ENCODE measurements at regions not wholly inside any gene's neighbourhood (a gene's known extent, or its start where the extent isn't known, plus 50 kb on each side); places are given as distances from the start of the nearest gene placed in this dataset.

GRCh38 chr4:78694457-78694787 is 81.7 kb upstream of the BMP2K start:
- TF ChIP-seq CTCF (IDR thresholded peaks at IDR 0.05; ENCODE audit: extremely low read depth in 1 of 2, insufficient read depth in 1 of 2, low read depth in 1 of 2, low read length in 2 of 2) (no peak), POLR2AphosphoS5 (IDR thresholded peaks at IDR 0.05; ENCODE audit: insufficient read depth, low read depth, low read length) (no peak), GATA2 (IDR thresholded peaks at IDR 0.05; ENCODE audit: insufficient read depth, insufficient read length, low read depth, low read length) (no peak), JUN (IDR thresholded peaks at IDR 0.05; ENCODE audit: borderline replicate concordance, insufficient read depth, insufficient read length, low read depth) (no peak), EZH2 (IDR thresholded peaks at IDR 0.05; ENCODE audit: borderline replicate concordance, low read depth, low read length, severe bottlenecking) (no peak), POLR2A (IDR thresholded peaks at IDR 0.05; ENCODE audit: low read depth, low read length) (no peak), FOS (IDR thresholded peaks at IDR 0.05; ENCODE audit: borderline replicate concordance, insufficient read depth, low read length) (no peak), MYC (IDR thresholded peaks at IDR 0.05; ENCODE audit: low read depth, low read length) (no peak)
- TF ChIP-seq, protein P1, sequence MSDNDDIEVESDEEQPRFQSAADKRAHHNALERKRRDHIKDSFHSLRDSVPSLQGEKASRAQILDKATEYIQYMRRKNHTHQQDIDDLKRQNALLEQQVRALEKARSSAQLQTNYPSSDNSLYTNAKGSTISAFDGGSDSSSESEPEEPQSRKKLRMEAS (IDR thresholded peaks at IDR 0.05; ENCODE audit: insufficient read depth, insufficient read length) = no peak
- Histone ChIP-seq H2AFZ (ENCODE audit: low read depth, low read length) (no peak overlapping the region), H3K9me3 (replicated peaks; ENCODE audit: control insufficient read depth, insufficient read depth, low read length) (no peaks in the 10 kb centered on the region), H3K27ac (ENCODE audit: insufficient read depth, low read depth, low read length) (no peak overlapping the region), H3K4me1 (ENCODE audit: control insufficient read depth, extremely low read depth, insufficient read depth, low read length) (no peaks in the 10 kb centered on the region), H3K4me2 (ENCODE audit: insufficient read depth, low read length) (no peak overlapping the region), H3K4me3 (replicated peaks in 1 of 3; ENCODE audit: insufficient read depth in 1 of 3, low read depth in 1 of 3, low read length in 3 of 3) (no peak overlapping the region), H3K36me3 (ENCODE audit: control insufficient read depth in 2 of 2, extremely low read depth in 1 of 2, insufficient read depth in 2 of 2, low read length in 2 of 2) (no peaks in the 10 kb centered on the region), H3K9ac (replicated peaks; ENCODE audit: extremely low read depth, insufficient read depth, low read length) (no peak overlapping the region), H3K79me2 (ENCODE audit: control insufficient read depth, insufficient read depth, low read length) (no peaks in the 10 kb centered on the region), H3K9me1 (replicated peaks; ENCODE audit: control insufficient read depth, extremely low read depth, insufficient read depth, low read length) (no peaks in the 10 kb centered on the region), H3K27me3 (ENCODE audit: control insufficient read depth in 2 of 2, insufficient read depth in 2 of 2, low read length in 2 of 2) (no peaks in the 10 kb centered on the region), H4K20me1 (replicated peaks; ENCODE audit: control insufficient read depth, extremely low read depth, insufficient read depth, low read length) (no peaks in the 10 kb centered on the region)
- intact Hi-C loops (cut with micrococcal nuclease) (no loop called here), dilution Hi-C loops (cut with MboI; ENCODE audit: extremely low pct_ligation_motif_present, low sequenced_read_pairs) (no loop called here)
- POLR2A ChIA-PET = no interaction called here
- BruUV-seq (replicated peaks) = no TSS peak
- CTCF ChIA-PET = interaction anchor here (1.0 to 1.3 kb wide), 3 partner anchors 10 to 63 kb away, joined by 3 to 4 read pairs (median 3); no protein-coding TSS in a partner anchor
- no peak for DNase-seq (ENCODE audit: low read depth, low spot score)
- FAIRE-seq = peak; percentile 35

Measured in endothelial cell of umbilical vein (primary cell).